Activated T-helper 2 cell treated with anti-CD3 and anti-CD28 coated beads, Interferon-gamma antibody, Interleukin-2, Interleukin-4, amounts not matched to agents 10 μg/mL and 5 μg/mL and 100 μg/mL, durations not matched to agents 14 hours and 24 hours and 36 hours (primary cell): ENCODE measurements at regions not wholly inside any gene's neighbourhood (a gene's known extent, or its start where the extent isn't known, plus 50 kb on each side); places are given as distances from the start of the nearest gene placed in this dataset.

Experiments
- DNase-seq: peaks from one replicate; pipeline ENCODE4 v3.0.0; 2021; ENCODE audit warnings: low spot score
- H3K27ac Mint-ChIP-seq: one replicate; pipeline ENCODE4 v1.8.0; 2021; ENCODE audit warnings: mixed read lengths
- H3K27me3 Mint-ChIP-seq: one replicate; pipeline ENCODE4 v1.8.0; 2021; ENCODE audit warnings: low read depth, mixed read lengths
- H3K36me3 Mint-ChIP-seq: one replicate; pipeline ENCODE4 v1.8.0; 2021; ENCODE audit warnings: low read depth, mixed read lengths
- H3K4me1 Mint-ChIP-seq: one replicate; pipeline ENCODE4 v1.8.0; 2021; ENCODE audit warnings: low read depth, mixed read lengths
- H3K4me3 Mint-ChIP-seq: one replicate; pipeline ENCODE4 v1.8.0; 2021; ENCODE audit warnings: low read depth, mild to moderate bottlenecking, moderate library complexity, mixed read lengths
- H3K9me3 Mint-ChIP-seq: one replicate; pipeline ENCODE4 v1.8.0; 2021; ENCODE audit warnings: mixed read lengths
- intact Hi-C: fragments of 100-400 bp; cut with micrococcal nuclease; formaldehyde crosslinking; loops from one replicate; pipeline ENCODE4 v1.15.1; 2023

DNA sequence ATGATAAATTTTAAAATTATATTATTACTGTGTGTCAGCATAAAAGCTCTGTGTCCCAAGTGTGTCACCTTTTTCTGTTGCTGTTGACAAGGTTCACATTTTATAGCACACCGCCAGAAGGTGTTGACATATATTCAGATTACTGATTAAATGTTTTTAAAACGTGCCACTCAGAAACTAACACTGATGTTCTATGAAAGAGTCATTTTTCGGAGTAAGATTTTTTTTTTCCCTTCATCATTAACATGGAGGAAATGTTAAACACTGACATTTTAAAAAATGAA lies 197.5 kb downstream of the TM9SF2 start:
- no peak overlapping the region for H3K4me3 Mint-ChIP-seq
- H3K9me3 Mint-ChIP-seq = no peaks in the 10 kb centered on the region
- no peak overlapping the region for H3K27ac Mint-ChIP-seq
- intact Hi-C loops = no loop called here
- H3K4me1 Mint-ChIP-seq = peaks cover 3% of the 10 kb centered on the region
- H3K36me3 Mint-ChIP-seq = no peaks in the 10 kb centered on the region
- DNase-seq = no peak
- H3K27me3 Mint-ChIP-seq = no peaks in the 10 kb centered on the region

DNA sequence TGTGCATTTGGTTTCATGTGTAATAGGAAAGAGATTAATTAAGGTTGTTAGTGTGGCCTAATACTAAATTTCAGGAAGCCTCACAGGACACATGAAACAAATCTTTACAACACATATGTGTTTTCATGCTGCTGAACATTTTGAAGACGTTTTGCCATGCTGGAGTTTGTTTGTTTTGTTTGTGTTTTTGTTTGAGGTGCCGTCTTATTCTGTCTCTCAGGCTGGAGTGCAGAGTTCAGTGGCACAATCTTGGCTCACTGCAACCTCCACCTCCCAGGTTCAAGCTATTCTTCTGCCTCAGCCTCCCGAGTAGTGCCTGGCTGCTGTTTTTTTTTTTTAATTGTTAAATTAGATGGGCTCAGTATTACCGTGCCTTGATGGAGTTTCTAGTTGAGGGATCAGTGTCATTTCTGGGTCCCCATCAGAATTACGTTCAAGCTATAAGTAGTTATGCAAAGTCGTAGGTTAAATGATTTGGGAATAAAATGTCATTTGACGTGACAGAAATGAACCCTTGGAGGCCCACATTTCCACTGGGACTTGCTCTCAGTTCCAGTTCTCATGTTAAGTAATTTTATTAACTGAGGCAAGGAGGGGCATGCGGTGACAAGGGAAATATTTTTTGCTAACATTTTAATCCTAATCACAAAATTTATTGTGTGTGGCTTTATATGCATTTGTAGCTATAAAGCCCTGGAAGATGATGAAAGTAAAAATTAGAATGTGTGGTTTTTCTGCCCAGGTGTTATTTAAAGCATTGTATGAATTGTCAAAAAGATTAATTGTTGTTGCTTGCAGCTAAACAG lies 196.9 kb downstream of the TM9SF2 start:
- Mint-ChIP-seq H3K4me3 (no peak overlapping the region), H3K4me1 (peaks cover 3% of the 10 kb centered on the region), H3K36me3 (no peaks in the 10 kb centered on the region), H3K27me3 (no peaks in the 10 kb centered on the region), H3K27ac (no peak overlapping the region), H3K9me3 (no peaks in the 10 kb centered on the region)
- intact Hi-C loops = no loop called here
- DNase-seq = no peak

- DNase-seq = no peak
- Mint-ChIP-seq H3K27me3 (peaks cover 4% of the 10 kb centered on the region), H3K9me3 (no peaks in the 10 kb centered on the region), H3K4me3 (no peak overlapping the region), H3K36me3 (no peaks in the 10 kb centered on the region), H3K27ac (no peak overlapping the region), H3K4me1 (peaks cover 1% of the 10 kb centered on the region)
- intact Hi-C loops = no loop called here
These were observed 194.6 kb downstream of the TM9SF2 start for GRCh38 chr13:99695857-99696256.

- Mint-ChIP-seq H3K27me3 (peaks cover 14% of the 10 kb centered on the region), H3K4me3 (no peak overlapping the region), H3K4me1 (no peaks in the 10 kb centered on the region), H3K36me3 (no peaks in the 10 kb centered on the region), H3K27ac (no peak overlapping the region), H3K9me3 (no peaks in the 10 kb centered on the region)
- DNase-seq = no peak
- intact Hi-C loops = no loop called here
These were observed 192.8 kb downstream of the TM9SF2 start for GRCh38 chr13:99693852-99694611.

DNA sequence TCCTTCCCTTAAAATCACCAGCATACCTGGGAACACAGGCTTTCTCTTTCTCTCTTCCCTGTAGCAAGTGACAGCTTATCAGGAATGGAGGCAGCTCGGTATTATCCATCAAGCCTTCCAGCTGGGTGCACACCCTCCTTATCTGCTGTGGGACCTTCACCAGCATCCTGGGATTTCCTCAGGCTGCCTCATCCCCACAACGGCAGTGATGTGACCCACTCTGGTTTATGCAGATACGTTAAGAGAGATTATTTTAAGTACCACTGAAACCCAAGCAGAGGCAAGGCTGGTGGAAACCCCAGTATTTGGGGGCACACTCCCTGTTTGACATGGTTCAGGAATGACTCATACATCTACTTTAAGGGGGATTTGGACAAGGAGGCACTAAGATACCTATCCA lies 192.1 kb downstream of the TM9SF2 start:
- no peak for DNase-seq
- Mint-ChIP-seq H3K27ac (no peak overlapping the region), H3K4me1 (peaks cover 1% of the 10 kb centered on the region), H3K36me3 (no peaks in the 10 kb centered on the region), H3K4me3 (no peak overlapping the region), H3K27me3 (peaks cover 16% of the 10 kb centered on the region), H3K9me3 (no peaks in the 10 kb centered on the region)
- intact Hi-C loops = no loop called here

DNA sequence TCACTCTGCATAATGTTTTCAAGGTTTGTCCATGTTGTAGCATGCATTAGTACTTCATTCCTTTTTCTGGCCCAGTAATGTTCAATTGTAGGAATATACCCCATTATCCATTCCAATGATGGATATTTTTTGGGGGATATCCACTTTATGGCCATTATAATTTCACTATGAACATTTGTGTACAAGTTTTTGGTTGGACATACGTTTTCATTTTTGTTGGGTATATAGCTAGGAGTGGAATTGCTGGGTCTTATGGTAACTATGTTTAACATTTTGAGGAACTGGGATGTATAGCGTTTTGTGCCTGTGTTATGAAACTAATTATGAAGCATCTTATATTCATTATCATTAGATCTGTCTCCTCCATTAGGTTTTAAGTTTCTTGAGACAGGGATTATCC lies 191.6 kb downstream of the TM9SF2 start:
- DNase-seq = no peak
- peaks cover 1% of the 10 kb centered on the region for H3K4me1 Mint-ChIP-seq
- intact Hi-C loops = no loop called here
- H3K27me3 Mint-ChIP-seq = peaks cover 16% of the 10 kb centered on the region
- no peak overlapping the region for H3K27ac Mint-ChIP-seq
- no peaks in the 10 kb centered on the region for H3K36me3 Mint-ChIP-seq
- H3K4me3 Mint-ChIP-seq = no peak overlapping the region
- H3K9me3 Mint-ChIP-seq = no peaks in the 10 kb centered on the region

- intact Hi-C loops = no loop called here
- Mint-ChIP-seq H3K4me3 (no peak overlapping the region), H3K27ac (no peak overlapping the region), H3K9me3 (no peaks in the 10 kb centered on the region), H3K4me1 (peaks cover 1% of the 10 kb centered on the region), H3K27me3 (peaks cover 18% of the 10 kb centered on the region), H3K36me3 (no peaks in the 10 kb centered on the region)
- DNase-seq = no peak
These were observed 190.3 kb downstream of the TM9SF2 start for GRCh38 chr13:99691552-99691951.

- intact Hi-C loops = no loop called here
- peaks cover 1% of the 10 kb centered on the region for H3K4me1 Mint-ChIP-seq
- no peak overlapping the region for H3K4me3 Mint-ChIP-seq
- H3K36me3 Mint-ChIP-seq = no peaks in the 10 kb centered on the region
- no peak for DNase-seq
- no peak overlapping the region for H3K27ac Mint-ChIP-seq
- H3K27me3 Mint-ChIP-seq = peaks cover 23% of the 10 kb centered on the region
- no peaks in the 10 kb centered on the region for H3K9me3 Mint-ChIP-seq
These were observed 189.3 kb downstream of the TM9SF2 start for GRCh38 chr13:99690426-99691174.

DNA sequence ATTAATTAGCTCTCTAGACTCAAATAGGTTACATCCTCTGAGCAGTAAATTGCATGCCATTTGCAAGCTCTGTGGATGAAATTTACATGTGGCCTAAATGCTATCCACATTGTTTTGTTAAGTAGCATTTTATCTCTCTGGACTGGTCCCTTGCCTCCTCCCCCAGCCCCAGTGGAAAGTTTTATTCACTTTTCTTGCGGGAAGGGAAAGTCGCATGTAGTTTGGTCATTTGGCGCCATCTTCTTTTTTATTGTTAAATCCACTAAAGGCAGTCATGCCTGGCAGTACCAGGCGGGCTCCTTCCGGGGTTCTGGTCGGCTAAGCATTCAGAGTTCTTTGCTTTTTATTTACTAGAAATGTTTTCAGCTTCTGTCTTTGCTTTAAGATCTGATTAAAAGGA lies 188.7 kb downstream of the TM9SF2 start:
- Mint-ChIP-seq H3K4me1 (peaks cover 1% of the 10 kb centered on the region), H3K4me3 (no peak overlapping the region), H3K36me3 (no peaks in the 10 kb centered on the region), H3K9me3 (no peaks in the 10 kb centered on the region), H3K27ac (no peak overlapping the region), H3K27me3 (peaks cover 23% of the 10 kb centered on the region)
- intact Hi-C loops = no loop called here
- no peak for DNase-seq

DNA sequence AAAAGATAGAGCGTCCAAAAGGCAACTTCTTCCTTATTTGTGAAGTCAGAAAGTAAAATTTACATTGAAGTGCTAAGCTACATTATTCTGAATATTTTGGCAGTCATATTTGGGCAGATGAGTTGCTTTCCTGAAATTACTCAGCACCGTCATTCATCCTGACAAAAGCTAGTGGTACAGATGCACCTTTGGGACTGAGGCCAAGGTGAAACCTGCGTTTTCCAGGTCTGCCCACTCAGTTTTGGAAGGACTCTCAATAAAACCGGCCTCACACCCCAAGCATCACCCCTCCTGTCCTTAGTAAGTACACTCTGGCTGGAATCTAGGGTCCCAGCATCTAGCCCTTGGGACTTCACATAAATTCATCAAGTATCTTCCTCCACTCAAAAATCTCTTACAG lies 187.5 kb downstream of the TM9SF2 start:
- Mint-ChIP-seq H3K36me3 (no peaks in the 10 kb centered on the region), H3K27ac (no peak overlapping the region), H3K27me3 (peaks cover 23% of the 10 kb centered on the region), H3K4me3 (no peak overlapping the region), H3K4me1 (peaks cover 1% of the 10 kb centered on the region), H3K9me3 (no peaks in the 10 kb centered on the region)
- no peak for DNase-seq
- intact Hi-C loops = no loop called here

DNA sequence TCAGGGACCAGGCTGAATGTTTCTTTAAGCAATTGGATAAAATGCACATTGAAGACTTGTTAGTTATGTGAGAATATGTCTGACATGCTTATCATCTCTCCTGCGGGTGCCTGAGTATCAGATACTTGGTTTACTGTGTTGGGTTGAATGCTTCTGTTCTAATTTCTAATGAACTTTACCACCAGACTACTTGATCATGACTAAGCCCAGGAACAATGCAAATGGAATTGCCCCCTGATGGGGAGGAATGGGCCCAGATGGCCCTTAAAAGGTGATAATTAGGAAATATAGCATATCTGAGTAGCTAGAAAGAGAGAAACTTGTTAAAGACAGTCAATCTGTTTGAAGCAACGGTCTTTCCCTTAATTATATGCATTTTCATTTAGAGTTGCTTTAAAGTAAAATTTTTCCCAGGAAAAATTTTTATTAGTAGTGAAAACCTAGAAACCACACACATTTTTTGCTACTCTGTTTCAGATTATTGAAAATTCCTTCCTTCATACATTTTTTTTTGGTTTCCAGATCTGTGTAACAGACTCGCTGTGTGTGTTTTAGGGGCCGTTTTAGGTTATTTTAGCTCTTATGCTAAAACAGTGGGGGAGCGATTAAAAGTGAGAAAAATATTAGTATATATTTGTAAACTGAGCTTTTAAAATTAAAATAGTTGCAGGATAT lies 186.6 kb downstream of the TM9SF2 start:
- no peak overlapping the region for H3K27ac Mint-ChIP-seq

GRCh38 chr13:99686944-99687411 lies 185.7 kb downstream of the TM9SF2 start:
- no peak for DNase-seq
- no peak overlapping the region for H3K27ac Mint-ChIP-seq
- peaks cover 19% of the 10 kb centered on the region for H3K27me3 Mint-ChIP-seq
- H3K36me3 Mint-ChIP-seq = no peaks in the 10 kb centered on the region
- no peak overlapping the region for H3K4me3 Mint-ChIP-seq
- intact Hi-C loops = no loop called here
- no peaks in the 10 kb centered on the region for H3K9me3 Mint-ChIP-seq
- peaks cover 1% of the 10 kb centered on the region for H3K4me1 Mint-ChIP-seq

More for the DNA sequence above, 186.6 kb downstream of the TM9SF2 start:
- peaks cover 23% of the 10 kb centered on the region for H3K27me3 Mint-ChIP-seq
- H3K4me1 Mint-ChIP-seq = peaks cover 1% of the 10 kb centered on the region
- intact Hi-C loops = no loop called here
- no peaks in the 10 kb centered on the region for H3K36me3 Mint-ChIP-seq
- no peak for DNase-seq
- no peak overlapping the region for H3K4me3 Mint-ChIP-seq
- no peaks in the 10 kb centered on the region for H3K9me3 Mint-ChIP-seq
